GM13976 (cell line): ENCODE measurements at regions not wholly inside any gene's neighbourhood (a gene's known extent, or its start where the extent isn't known, plus 50 kb on each side); places are given as distances from the start of the nearest gene placed in this dataset.
"Not testable (repeated sequence)": the region's sequence is repeated elsewhere in the genome, so short reads cannot be mapped to it uniquely, and the experiment has no call there.

ENCODE experiments used
- DNase-seq: peaks from one replicate; pipeline ENCODE4 v3.0.0; 2012; ENCODE audit warnings: low spot score
- in situ Hi-C: fragments of 300-500 bp; cut with MboI; formaldehyde crosslinking; loops from one replicate; pipeline ENCODE4 v1.12.0; 2022; ENCODE audit warnings: low sequenced_read_pairs, mixed read lengths, inconsistent platforms; ENCODE audit not compliant: unreplicated experiment
- TF ChIP-seq, protein P1 (sequence below): IDR thresholded peaks from 2 replicates; pipeline ENCODE4 v1.5.1; 2012; ENCODE audit warnings: borderline replicate concordance, mild to moderate bottlenecking; ENCODE audit not compliant: insufficient read depth; ENCODE audit errors: extremely low read depth, missing control alignments, control extremely low read depth

DNA sequence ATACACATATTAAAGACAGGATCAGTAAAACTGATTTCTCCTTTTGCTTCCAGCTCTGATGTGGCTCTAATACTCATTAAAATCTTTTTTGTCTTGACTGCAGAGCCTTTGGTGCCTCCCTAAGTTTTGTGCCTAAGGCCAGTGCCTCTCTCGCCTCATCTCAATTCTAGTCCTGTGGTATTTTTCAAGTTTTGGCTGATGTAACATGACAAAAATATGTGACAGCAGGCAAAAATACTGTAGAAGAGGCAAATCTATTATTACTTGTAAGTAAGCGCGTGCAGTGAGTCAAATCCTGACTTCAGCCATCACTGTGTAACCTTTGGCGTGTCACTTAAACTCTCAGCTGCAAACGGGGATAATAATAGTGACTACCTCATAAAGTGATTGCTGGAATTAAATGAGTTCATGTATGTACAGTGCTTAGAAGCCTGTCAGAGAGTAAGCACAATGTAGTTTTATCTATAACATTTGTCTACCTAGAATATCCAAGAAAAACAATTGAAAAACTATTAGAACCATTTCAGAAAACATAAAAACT is 74.0 kb downstream of the MAB21L3 start:
- in situ Hi-C loops, result no loop called here
- TF ChIP-seq, protein P1, sequence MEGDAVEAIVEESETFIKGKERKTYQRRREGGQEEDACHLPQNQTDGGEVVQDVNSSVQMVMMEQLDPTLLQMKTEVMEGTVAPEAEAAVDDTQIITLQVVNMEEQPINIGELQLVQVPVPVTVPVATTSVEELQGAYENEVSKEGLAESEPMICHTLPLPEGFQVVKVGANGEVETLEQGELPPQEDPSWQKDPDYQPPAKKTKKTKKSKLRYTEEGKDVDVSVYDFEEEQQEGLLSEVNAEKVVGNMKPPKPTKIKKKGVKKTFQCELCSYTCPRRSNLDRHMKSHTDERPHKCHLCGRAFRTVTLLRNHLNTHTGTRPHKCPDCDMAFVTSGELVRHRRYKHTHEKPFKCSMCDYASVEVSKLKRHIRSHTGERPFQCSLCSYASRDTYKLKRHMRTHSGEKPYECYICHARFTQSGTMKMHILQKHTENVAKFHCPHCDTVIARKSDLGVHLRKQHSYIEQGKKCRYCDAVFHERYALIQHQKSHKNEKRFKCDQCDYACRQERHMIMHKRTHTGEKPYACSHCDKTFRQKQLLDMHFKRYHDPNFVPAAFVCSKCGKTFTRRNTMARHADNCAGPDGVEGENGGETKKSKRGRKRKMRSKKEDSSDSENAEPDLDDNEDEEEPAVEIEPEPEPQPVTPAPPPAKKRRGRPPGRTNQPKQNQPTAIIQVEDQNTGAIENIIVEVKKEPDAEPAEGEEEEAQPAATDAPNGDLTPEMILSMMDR, result no peak
- DNase-seq, result no peak

DNA sequence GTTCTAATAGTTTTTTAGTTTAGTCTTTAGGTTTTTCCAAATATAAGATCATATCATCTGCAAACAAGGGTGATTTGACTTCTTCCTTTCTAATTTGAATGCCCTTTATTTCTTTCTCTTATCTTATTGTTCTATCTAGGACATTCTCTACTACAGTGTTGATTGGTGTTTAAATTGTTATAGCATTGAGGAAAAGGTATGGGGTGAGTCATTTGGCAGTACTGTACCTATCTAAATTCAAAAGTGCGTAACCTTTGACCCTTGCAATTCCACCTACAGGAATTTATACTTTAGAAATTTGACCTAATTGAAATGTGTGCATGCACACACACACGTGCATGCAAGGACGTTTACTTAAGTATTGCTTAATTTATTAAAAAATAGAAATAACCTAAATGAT is 78.3 kb downstream of the MAB21L3 start:
- DNase-seq, result no peak
- in situ Hi-C loops, result no loop called here
- TF ChIP-seq, protein P1, result no peak

DNA sequence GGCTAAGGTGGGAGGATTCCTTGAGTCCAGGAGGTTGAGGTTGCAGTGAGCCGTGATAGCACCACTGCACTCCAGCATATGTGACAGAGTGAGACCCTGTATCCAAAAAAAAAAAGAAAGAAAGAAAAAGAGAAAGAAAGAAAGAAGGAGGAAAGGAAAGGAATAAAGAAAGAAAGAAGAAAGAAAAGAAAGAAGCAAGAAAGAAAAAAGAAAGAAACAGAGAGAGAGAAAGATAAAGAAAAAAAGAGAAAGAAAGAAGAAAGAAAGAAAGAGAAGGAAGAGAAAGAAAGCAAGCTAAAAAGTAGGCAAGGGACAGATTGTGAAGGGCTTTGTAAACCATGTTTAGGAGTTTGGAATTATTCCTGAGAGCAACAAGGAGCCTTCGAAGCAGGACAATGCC is 80.1 kb downstream of the MAB21L3 start:
- TF ChIP-seq, protein P1, result no peak
- DNase-seq, result no peak
- in situ Hi-C loops, result no loop called here

DNA sequence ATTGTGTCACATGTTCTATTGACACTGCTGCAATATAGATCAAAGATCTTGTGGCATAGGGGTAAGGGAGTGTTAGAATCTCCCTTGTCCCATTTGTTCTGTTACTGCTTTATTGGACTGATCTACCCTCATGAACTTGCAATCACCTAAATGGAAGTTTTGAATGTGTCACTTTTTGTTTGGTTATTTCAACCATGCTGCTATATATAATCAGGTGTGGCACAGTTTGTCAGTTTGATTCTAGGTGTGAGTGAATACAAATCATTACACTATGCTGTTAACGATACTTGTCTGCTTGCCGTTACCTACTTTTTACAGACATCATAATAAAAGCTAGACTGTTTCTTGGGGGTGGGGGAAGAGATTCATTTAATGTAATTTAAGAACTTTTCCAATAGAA is 82.6 kb downstream of the MAB21L3 start:
- no peak for DNase-seq
- TF ChIP-seq, protein P1, result no peak
- in situ Hi-C loops, result no loop called here

DNA sequence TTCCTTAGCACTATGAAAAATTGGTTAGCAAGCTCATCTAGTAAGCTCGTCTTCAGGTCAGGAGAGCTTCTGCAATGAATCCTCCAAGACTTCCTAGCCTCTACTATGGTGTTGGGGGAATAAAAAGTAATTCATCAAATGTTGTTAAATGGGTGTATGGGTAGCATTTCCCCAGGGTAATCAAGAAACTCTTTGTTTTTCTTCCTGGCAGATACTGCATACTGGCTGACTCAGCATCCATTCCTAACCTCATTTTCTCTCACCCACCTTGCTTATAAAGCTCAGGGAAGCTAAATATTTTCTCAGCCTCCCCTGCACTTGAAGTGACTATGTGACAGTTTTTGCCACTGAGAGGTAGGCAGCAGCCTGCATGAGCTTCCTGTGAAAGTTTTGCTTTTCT is 83.4 kb downstream of the MAB21L3 start:
- in situ Hi-C loops, result no loop called here
- TF ChIP-seq, protein P1, result no peak
- no peak for DNase-seq

DNA sequence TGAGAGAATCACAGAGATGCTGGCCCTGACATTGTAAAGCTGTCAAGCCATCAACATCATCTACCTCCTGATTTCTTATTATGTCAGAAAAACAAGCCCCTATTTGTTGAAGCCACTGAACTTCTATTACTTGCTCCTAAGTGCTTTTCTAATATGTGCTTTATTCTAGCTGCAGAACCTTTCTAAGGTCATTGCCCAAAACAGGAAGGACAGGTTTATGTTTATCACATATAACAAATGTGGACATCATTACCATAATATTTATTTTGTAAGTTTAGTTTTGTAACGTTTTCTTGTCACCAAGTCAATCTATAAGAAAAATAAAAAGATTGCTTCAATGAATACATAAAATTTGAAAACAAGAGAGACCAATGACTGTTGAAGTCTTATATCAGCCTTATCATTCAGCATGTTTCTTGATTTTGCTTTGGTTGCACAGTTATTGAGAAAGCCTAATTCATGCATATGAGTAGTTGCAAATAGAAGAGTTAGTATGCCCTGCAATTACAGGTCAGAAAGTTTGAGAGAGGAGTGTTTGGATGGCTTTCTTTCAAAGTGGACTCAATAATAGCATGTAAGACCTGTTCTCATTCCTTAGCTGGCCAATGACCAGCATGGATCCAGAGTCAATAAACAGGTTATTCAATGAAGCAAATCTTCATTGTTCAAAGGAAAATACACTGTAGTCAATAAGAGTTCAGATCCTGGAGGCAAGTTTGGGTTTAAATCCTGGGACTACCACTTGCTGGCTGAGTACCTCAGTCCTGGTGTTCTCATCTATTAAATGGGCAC is 84.1 kb downstream of the MAB21L3 start:
- TF ChIP-seq, protein P1, result no peak
- no peak for DNase-seq
- in situ Hi-C loops, result no loop called here

DNA sequence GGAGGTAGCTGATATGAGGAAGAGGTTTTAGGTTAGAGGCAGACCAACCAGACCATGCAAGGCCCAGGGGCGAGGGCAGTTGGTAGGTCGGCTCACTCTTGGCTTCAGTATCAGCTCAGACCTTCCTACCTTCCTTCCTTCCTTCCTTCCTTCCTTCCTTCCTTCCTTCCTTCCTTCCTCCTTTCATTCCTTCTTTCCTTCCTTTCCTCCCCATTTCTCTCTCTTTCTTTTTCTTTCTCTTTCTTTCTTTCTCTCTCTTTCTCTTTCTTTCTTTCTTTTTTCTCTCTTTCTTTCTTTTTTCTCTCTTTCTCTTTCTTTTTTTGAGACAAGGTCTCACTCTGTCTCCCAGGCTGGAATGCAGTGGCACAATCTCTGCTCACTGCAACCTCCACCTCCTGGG is 89.1 kb downstream of the MAB21L3 start:
- DNase-seq, in situ Hi-C loops: not testable (repeated sequence)
